GM10266 (cell line): ENCODE measurements at regions not wholly inside any gene's neighbourhood (a gene's known extent, or its start where the extent isn't known, plus 50 kb on each side); places are given as distances from the start of the nearest gene placed in this dataset.
"Not testable (repeated sequence)": the region's sequence is repeated elsewhere in the genome, so short reads cannot be mapped to it uniquely, and the experiment has no call there.

ENCODE experiments used
- DNase-seq: peaks from one replicate; pipeline ENCODE4 v3.0.0; 2012; ENCODE audit errors: extremely low spot score
- CTCF ChIP-seq: IDR thresholded peaks from 2 replicates; pipeline ENCODE4 v1.5.1; 2012; ENCODE audit warnings: mild to moderate bottlenecking, low read depth; ENCODE audit not compliant: control insufficient read depth, insufficient read depth; ENCODE audit errors: missing control alignments

GRCh38 chr2:191500884-191501560 is 176.9 kb upstream of the NABP1 start:
- no peak for DNase-seq
- no peak for TF ChIP-seq CTCF

- no peak for TF ChIP-seq CTCF
- DNase-seq = no peak
Observed at GRCh38 chr2:191501561-191502168, 176.3 kb upstream of the NABP1 start.

- no peak for TF ChIP-seq CTCF
- DNase-seq = no peak
Observed at GRCh38 chr2:191506515-191506914, 171.4 kb upstream of the NABP1 start.

- DNase-seq = not testable (repeated sequence)
Observed at GRCh38 chr2:191507252-191507853, 170.6 kb upstream of the NABP1 start.

GRCh38 chr2:191508738-191509137 is 169.2 kb upstream of the NABP1 start:
- TF ChIP-seq CTCF = no peak
- DNase-seq = no peak

GRCh38 chr2:191512216-191512835 is 165.6 kb upstream of the NABP1 start:
- TF ChIP-seq CTCF = no peak
- no peak for DNase-seq

- no peak for DNase-seq
- no peak for TF ChIP-seq CTCF
Observed at GRCh38 chr2:191512874-191513273, 165.1 kb upstream of the NABP1 start.
